Vagina (tissue), 2 donors: ENCODE measurements at regions not wholly inside any gene's neighbourhood (a gene's known extent, or its start where the extent isn't known, plus 50 kb on each side); places are given as distances from the start of the nearest gene placed in this dataset.

Experiments used
- POLR2A ChIP-seq, 2 donors: fragments of 450-650 bp; IDR thresholded peaks; one replicate each; pipeline ENCODE4 v1.6.1; 2017; ENCODE audit warnings: antibody characterized with exemption in 2 of 2, mild to moderate bottlenecking in 2 of 2, moderate library complexity in 2 of 2
- POLR2AphosphoS5 ChIP-seq, 2 donors: sonication (generic); formaldehyde crosslinking; IDR thresholded peaks; one replicate each; pipeline ENCODE4 v1.9.0; 2017; ENCODE audit warnings: antibody characterized with exemption in 2 of 2, mild to moderate bottlenecking in 2 of 2, low read depth in 1 of 2; ENCODE audit not compliant: insufficient read depth in 1 of 2
- TF ChIP-seq, protein P1 (sequence below), 3 experiments: fragments of 450-650 bp in 2 of 3; fragments of 200-600 bp in 1 of 3; sonication (generic) in 1 of 3; IDR thresholded peaks; one replicate each; pipeline ENCODE4 v1.5.1; 2017 to 2019; ENCODE audit warnings: antibody characterized with exemption in 3 of 3, mild to moderate bottlenecking in 2 of 3, moderate library complexity in 2 of 3

DNA sequence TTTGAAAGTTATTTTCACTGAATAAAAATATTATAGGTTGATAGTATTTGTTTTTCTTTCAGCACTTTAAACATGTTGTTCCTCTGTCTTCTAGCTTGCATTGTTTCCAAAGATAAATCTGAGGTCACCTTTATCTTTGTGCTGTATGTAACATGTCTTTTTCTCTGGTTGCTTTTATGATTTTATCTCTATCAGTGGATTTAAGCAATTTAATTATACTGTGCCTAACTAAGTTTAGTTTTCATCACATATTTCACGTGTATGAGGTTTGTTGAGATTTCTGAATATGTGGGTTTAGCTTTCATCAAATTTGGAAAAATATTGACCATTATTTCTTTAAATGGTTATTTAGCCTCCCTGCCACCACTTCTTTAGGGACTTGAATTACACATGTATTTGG is 214.5 kb downstream of the SNX18 start:
- TF ChIP-seq, protein P1, sequence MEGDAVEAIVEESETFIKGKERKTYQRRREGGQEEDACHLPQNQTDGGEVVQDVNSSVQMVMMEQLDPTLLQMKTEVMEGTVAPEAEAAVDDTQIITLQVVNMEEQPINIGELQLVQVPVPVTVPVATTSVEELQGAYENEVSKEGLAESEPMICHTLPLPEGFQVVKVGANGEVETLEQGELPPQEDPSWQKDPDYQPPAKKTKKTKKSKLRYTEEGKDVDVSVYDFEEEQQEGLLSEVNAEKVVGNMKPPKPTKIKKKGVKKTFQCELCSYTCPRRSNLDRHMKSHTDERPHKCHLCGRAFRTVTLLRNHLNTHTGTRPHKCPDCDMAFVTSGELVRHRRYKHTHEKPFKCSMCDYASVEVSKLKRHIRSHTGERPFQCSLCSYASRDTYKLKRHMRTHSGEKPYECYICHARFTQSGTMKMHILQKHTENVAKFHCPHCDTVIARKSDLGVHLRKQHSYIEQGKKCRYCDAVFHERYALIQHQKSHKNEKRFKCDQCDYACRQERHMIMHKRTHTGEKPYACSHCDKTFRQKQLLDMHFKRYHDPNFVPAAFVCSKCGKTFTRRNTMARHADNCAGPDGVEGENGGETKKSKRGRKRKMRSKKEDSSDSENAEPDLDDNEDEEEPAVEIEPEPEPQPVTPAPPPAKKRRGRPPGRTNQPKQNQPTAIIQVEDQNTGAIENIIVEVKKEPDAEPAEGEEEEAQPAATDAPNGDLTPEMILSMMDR (IDR thresholded peaks at IDR 0.05) = no peak
- TF ChIP-seq POLR2A (IDR thresholded peaks at IDR 0.05) = no peak
- TF ChIP-seq POLR2AphosphoS5 (IDR thresholded peaks at IDR 0.05; ENCODE audit: insufficient read depth in 1 of 2, low read depth in 1 of 2) = no peak
